ENCODE measurements at regions not wholly inside any gene's neighbourhood (a gene's known extent, or its start where the extent isn't known, plus 50 kb on each side); places are given as distances from the start of the nearest gene placed in this dataset.

DNA sequence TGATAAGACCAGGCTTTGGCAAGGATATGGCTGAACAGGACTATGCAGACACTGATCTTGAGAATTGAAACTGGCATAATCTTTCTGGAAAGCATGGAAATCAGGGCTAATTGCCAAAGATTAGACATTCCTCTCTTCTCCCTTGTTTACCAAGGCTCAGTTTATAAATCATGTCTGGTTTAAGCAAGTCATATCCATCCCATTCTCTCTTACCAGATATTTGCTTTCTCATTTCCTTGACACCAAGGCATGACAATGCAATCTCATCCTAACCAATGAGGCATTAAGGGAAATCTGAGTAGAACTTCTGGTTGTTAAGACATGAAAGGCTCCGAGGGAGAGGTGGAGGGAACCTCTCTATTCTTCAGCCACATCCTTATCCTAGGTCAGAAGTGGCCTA lies 110.3 kb upstream of the CEP85L start:
- Histone ChIP-seq H3K9me3 (no peaks in the 10 kb centered on the region), H3K36me3 (no peaks in the 10 kb centered on the region), H3K4me1 (peaks cover 4% of the 10 kb centered on the region), H3K27me3 (ENCODE audit: low read depth) (no peaks in the 10 kb centered on the region), H3K4me3 (no peak overlapping the region), H3K27ac (no peak overlapping the region)
- ATAC-seq: no peak
- intact Hi-C loops (cut with DNase I): no loop called here
- no peak for DNase-seq
- TF ChIP-seq, protein P1, sequence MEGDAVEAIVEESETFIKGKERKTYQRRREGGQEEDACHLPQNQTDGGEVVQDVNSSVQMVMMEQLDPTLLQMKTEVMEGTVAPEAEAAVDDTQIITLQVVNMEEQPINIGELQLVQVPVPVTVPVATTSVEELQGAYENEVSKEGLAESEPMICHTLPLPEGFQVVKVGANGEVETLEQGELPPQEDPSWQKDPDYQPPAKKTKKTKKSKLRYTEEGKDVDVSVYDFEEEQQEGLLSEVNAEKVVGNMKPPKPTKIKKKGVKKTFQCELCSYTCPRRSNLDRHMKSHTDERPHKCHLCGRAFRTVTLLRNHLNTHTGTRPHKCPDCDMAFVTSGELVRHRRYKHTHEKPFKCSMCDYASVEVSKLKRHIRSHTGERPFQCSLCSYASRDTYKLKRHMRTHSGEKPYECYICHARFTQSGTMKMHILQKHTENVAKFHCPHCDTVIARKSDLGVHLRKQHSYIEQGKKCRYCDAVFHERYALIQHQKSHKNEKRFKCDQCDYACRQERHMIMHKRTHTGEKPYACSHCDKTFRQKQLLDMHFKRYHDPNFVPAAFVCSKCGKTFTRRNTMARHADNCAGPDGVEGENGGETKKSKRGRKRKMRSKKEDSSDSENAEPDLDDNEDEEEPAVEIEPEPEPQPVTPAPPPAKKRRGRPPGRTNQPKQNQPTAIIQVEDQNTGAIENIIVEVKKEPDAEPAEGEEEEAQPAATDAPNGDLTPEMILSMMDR (IDR thresholded peaks at IDR 0.05): no peak

DNA sequence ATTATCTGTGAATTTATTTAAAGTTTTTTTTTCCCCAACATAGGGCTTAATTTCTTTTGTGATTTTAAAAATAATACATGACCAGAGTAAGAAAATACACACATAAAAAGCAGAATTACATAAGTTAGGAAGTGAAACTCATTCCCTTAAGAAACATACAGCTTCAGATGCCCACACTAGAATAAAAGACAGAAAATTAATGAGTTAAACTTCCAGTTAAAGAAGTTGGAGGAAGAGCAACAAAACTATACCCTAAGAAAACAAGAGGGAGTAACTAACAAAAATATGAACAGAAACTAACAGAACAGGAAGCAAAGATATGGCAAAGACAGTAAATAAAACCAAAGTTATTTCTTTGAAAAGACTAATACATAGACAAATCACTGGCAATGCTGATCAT lies 107.6 kb upstream of the CEP85L start:
- no peaks in the 10 kb centered on the region for H3K27me3 ChIP-seq (ENCODE audit: low read depth)
- H3K9me3 ChIP-seq: no peaks in the 10 kb centered on the region
- ATAC-seq (no peak), DNase-seq (no peak)
- intact Hi-C loops (cut with DNase I): no loop called here
- peaks cover 4% of the 10 kb centered on the region for H3K4me1 ChIP-seq
- peak overlapping the region; percentile 24 for H3K27ac ChIP-seq
- H3K4me3 ChIP-seq: no peak overlapping the region
- TF ChIP-seq, protein P1 (IDR thresholded peaks at IDR 0.05): no peak
- H3K36me3 ChIP-seq: no peaks in the 10 kb centered on the region

DNA sequence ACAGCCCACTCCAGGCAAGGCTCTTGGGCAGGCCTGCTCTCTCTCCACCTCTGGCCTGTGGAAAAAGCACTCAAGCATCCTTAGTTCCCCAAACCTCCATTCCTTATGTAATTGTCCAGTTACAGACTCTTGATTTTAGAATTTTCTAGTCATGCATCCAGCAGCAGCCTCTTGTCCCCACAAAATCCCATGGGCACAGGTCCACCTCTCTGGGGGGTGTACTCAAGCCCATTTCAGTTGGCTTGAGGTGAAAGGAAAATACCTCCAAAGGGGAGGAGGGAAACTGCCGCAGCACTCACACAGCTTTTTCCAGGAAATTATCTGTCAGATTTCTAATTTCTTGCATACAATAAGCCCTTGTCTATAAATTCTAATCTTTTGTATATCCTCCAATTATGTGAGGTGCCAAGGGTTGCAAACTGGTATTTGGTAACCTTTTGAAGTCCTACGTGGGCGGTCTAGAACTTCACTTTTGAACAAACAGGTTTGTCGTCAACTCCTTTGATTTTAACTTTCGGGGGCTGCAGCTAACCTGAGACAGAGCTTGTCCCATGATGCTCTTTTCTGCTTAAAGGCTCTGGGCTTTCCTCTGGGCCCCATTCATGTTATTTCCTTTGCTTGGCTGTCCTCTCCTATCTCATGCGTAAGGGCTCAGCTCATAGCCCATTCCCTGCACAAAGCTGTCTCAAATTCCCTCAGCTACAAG lies 104.7 kb upstream of the CEP85L start:
- intact Hi-C loops (cut with DNase I): no loop called here
- Histone ChIP-seq H3K9me3 (no peaks in the 10 kb centered on the region), H3K27ac (no peak overlapping the region), H3K27me3 (ENCODE audit: low read depth) (no peaks in the 10 kb centered on the region), H3K4me1 (peaks cover 4% of the 10 kb centered on the region), H3K36me3 (no peaks in the 10 kb centered on the region), H3K4me3 (no peak overlapping the region)
- no peak for DNase-seq
- TF ChIP-seq, protein P1 (IDR thresholded peaks at IDR 0.05): no peak
- no peak for ATAC-seq

DNA sequence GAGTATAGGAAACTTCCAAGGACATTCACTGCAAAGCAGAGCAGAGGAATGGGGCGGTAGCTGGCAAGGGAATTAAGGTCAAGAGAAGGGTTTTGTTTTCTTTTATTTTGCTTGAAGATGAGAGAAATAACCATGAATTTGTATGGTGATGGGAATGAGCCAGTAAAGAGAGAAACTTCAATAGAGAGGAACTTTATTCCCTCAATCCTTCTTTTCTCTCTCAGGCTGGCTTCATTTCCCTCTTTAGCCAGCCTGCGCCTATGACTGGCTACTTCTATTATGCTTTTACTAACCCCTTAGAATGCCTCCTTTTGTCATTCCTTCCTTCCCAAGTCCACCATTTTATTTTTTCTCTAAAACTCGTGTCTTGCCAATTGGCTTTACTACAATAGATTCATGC lies 101.4 kb upstream of the CEP85L start:
- no peaks in the 10 kb centered on the region for H3K36me3 ChIP-seq
- no peak for ATAC-seq
- intact Hi-C loops (cut with DNase I): no loop called here

GRCh38 chr6:118751072-118751471 lies 99.7 kb upstream of the CEP85L start:
- Histone ChIP-seq H3K4me3 (no peak overlapping the region), H3K9me3 (no peaks in the 10 kb centered on the region), H3K27ac (no peak overlapping the region), H3K27me3 (ENCODE audit: low read depth) (no peaks in the 10 kb centered on the region), H3K36me3 (no peaks in the 10 kb centered on the region), H3K4me1 (peaks cover 14% of the 10 kb centered on the region)
- intact Hi-C loops (cut with DNase I): no loop called here
- DNase-seq: no peak
- no peak for ATAC-seq
- TF ChIP-seq, protein P1 (IDR thresholded peaks at IDR 0.05): no peak

More for the DNA sequence above, 101.4 kb upstream of the CEP85L start:
- Histone ChIP-seq H3K4me1 (peaks cover 10% of the 10 kb centered on the region), H3K4me3 (no peak overlapping the region), H3K9me3 (no peaks in the 10 kb centered on the region), H3K27ac (no peak overlapping the region), H3K27me3 (ENCODE audit: low read depth) (no peaks in the 10 kb centered on the region)
- TF ChIP-seq, protein P1 (IDR thresholded peaks at IDR 0.05): no peak
- DNase-seq: no peak

Data from lower lobe of right lung (tissue), 2 donors.